Stimulated activated CD4-positive, alpha-beta T cell treated with anti-CD3 and anti-CD28 coated beads, TNF-alpha, amount 100 ng/mL, for 24 hours (primary cell): ENCODE measurements at regions not wholly inside any gene's neighbourhood (a gene's known extent, or its start where the extent isn't known, plus 50 kb on each side); places are given as distances from the start of the nearest gene placed in this dataset.

Experiments
- DNase-seq, 3 experiments: peaks; one replicate each; pipeline ENCODE4 v3.0.0-alpha.2; 2020; ENCODE audit warnings: low read depth in 3 of 3

DNA sequence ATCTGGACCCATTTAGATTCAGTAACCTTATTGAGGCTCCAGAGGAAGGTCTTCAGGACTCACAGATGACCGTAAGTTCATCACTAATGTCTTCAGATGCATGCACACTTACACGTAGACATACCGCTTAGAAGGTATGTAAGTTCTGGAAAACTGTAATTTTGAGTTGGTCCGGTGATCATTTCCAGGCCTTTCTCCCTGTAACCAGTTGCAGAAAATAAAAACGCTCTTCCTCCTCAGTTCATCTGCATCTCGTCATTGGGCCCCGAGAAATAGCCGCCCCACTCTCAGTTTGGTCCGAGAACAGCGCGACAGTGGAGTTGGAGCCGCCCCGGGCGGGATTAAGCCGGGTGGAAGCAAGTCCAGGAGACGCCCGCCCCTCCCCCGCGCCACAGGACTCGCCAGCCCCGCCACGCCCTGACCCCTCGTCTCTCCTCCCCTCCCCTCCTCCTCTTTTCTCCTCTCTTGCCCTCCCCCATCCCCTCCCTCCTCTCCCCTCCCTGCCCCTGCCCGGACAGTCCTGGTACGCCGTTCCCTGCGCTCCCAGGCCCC, 83.7 kb downstream of the TNFAIP2 start:
- no peak for DNase-seq

GRCh38 chr14:103207388-103208072, 84.3 kb downstream of the TNFAIP2 start:
- no peak for DNase-seq

- DNase-seq = no peak
Observed at GRCh38 chr14:103209054-103209453, 85.8 kb downstream of the TNFAIP2 start.

DNA sequence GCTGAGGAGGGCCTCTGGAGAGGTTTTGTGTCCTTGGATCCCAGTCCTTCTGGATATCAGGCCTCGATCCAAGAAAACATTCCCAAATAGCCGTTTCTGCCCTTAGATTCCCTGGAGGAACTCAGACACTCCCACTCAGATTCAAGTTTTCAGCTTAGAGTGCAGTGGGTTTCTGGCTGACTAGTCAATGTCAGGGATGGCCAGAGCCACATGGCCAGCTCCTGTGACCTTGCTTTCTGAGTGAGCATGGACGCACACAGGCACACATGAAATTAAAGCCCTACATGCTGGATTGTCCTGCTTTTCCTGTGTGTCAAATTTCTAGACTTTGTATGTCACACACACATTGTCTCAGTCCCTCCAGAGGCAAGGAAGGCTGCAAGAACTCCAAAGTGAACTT, 86.2 kb downstream of the TNFAIP2 start:
- DNase-seq = no peak

GRCh38 chr14:103213331-103213730, 90.1 kb downstream of the TNFAIP2 start:
- DNase-seq = no peak

- DNase-seq = no peak
Observed at GRCh38 chr14:103214461-103214958, 91.2 kb downstream of the TNFAIP2 start.

GRCh38 chr14:103216399-103216798, 93.1 kb downstream of the TNFAIP2 start:
- no peak for DNase-seq

DNA sequence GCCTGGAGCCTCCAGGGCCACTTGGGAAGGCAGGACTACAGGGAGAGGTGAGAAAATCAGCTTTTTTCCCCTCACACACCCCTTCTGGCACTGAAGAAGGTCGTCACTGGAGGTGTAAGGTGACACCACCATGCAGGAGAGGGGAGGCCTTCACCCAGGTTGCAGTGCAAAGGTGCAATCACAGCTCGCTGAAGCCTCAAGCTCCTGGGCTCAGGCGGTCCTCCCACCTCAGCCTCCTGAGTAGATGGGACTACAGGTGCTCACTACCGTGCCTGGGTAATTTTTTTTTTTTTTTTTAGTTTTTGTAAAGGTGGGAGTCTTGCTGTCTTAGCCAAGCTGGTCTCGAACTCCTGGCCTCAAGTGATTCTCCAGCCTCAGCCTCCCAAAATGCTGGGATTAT, 93.6 kb downstream of the TNFAIP2 start:
- no peak for DNase-seq

GRCh38 chr14:103217538-103217937, 94.3 kb downstream of the TNFAIP2 start:
- DNase-seq = no peak

DNA sequence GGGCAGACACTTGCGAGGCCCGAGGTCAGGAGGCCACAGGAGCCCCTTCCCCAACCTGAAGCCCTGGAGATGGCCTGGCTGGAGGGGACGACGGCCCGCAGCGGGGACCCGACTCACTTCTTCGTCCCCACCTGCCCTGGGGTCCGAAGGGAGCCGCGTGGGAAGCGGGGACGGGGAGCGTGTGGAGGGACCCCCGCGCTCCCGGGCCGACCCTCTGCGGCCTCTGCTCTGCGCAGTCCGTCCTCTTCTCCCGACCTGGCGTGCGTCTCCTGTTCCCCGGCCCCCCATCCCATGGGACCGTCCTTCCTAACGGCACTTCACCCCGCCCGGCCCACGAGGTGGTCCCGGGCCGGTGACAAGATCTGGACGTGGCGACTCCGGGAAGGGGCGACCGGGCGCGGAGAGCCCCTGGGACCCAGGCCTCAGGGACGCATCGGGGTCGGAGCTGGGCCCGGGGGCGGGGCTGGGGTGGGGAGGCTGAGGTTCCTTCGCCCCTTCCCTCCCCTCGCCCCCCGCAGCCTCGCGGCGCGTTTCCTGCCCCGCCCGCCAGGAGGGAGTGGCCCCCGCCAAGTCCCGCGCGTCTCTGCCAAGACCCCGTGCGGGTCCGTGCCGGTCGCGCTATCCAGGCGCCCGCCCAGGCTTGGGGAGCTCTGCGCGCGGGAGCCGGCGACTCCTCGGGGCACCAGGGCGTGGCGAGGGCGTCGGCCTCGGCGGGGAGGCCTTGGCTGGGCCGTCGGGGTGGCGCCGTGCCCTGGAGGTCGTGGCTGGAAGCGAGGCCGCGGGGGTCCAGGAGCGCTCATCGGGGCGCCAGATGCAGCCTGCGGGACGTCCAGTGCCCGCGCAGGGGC, 97.1 kb downstream of the TNFAIP2 start:
- no peak for DNase-seq

DNA sequence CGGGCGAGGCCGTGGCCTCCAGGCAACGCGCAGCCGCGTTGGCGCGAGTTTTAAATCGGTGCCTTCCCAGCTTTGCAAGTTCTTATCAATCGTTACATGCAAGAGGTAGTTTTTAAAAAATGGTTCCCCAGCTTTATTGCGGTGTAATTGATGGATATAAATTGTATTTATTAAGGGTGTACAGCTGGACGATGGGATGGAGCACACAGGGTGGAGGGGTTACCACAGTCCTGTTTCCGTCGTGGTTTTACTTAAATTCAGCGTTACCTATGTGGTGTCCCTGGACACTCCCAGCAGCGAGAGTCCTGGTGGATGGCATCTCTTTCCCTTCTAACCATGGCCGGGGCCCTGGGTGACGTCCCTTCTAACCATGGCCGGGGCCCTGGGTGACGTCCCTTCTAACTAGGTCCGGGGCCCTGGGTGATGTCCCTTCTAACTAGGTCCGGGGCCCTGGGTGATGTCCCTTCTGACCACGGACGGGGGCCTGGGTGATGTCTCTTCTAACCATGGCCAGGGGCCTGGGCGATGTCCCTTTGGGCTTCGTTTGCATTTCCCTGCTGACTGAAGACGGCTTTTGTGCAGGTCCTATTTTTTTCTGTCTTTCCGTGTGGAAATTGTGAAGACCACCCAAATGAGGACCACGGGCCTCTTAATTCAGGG, 97.9 kb downstream of the TNFAIP2 start:
- no peak for DNase-seq

DNA sequence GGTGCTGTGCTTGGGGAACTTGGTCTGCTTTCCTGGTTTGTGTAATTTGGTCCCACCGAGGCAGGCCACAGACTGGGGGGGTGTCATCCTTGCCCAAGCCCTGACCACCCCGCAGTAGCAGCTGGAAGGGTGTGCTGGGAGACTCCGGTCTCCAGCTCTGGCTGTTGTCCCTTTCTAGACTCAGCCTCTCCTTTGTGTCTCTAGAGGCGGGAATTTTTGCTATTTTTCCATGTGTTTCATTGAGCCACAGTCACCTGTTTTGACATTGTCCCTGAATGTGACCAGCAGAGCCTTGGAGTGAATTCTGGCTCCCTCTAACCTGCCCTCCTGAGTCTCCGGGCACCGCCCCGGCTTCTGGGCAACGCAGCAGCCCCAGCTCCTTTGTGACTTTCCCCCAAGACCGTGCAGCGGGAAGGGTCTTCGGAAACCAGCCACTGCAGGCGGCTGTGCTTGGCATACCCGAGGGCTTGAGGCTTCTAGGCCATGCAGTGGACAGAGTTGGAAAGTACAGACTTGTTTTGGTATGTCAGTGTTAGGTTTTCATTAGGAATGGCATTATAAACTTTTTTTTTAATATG, 98.6 kb downstream of the TNFAIP2 start:
- DNase-seq = no peak

DNA sequence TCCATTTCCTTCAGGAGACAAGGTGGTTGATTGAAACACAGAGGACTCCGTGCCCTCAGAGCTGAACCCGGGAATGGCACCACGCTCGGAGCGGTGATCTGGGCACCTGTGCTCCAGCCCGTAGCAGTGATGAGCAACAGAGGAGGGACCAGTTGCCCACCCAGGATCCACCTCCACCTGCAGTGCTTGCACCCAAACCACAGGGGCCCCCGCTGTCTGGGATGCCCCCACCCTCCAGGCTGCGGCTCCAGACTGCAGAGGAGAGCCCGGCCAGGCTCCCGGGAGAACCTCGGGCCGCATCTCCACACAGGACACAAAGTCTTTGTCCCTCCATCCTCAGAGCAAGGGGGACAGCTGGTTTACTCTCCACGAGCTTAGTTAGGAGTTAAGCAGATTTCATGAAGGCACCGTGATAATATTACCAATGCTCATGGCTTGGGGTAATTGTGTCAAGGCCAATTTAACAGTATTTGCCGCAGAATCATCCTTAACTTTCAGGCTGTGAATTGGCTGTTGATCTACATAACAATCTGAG, 100.6 kb downstream of the TNFAIP2 start:
- DNase-seq = no peak

GRCh38 chr14:103225062-103225461, 101.8 kb downstream of the TNFAIP2 start:
- DNase-seq = no peak

DNA sequence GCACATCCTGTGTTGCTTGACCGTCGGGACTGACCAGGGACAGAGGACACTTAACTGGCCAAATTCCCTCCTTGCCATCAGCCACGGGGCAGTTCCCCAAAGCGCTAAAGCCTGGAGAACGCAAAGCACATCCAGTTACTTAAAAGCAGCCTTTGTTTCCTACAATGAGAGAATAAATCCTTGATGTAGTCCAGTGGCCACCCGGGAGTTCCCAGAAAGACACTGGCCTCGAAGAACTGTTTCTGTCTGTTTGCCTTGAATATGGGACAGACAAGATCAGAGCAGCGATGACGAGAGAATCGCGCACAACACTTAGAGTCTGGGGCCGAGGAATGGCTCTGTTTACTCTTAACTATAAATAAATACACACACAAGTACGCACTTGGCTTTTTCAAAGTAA, 102.2 kb downstream of the TNFAIP2 start:
- DNase-seq = no peak

GRCh38 chr14:103227094-103227768, 104.0 kb downstream of the TNFAIP2 start:
- DNase-seq = no peak

GRCh38 chr14:103228076-103228806, 105.0 kb downstream of the TNFAIP2 start:
- no peak for DNase-seq

DNA sequence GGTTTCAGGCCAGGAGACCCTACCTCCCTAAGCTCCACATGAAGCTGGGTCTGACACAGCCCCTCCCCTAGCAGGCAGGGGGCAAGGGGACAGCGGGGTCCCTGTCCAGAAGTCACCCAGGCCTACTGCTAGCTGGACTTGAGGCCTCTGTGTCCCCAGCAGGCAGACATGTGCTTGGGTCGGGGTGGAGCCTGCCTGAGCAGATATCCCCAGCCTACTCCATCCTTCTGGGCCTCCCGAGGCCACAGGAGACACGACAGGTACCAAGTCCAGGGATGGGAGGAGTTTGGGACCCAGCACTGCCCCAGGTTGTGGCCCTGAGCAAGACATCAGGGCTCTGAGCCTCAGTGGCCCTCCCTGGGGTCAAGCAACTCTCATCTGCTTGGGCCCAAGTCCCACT, 105.2 kb upstream of the EIF5 start:
- no peak for DNase-seq

GRCh38 chr14:103230021-103230420, 104.0 kb upstream of the EIF5 start:
- DNase-seq = no peak

GRCh38 chr14:103230658-103231334, 103.2 kb upstream of the EIF5 start:
- no peak for DNase-seq
